ENCODE measurements at regions not wholly inside any gene's neighbourhood (a gene's known extent, or its start where the extent isn't known, plus 50 kb on each side); places are given as distances from the start of the nearest gene placed in this dataset.

DNA sequence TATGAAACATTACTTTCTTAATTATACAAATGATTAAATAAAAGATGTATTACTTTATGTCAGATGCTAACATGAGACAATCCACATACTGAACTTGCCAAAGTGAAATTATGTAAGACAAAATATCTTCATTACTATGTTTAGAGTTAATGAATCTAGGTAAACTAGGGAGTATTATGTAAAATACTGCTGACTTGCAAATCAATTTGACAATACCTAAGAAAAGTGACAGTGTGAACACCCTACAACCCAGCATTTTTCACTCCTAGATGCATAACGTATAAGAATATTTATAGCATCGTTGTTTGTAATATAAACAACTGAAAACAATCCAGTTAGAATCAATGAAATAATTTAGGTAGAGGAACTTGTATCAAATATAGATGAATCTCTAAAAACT is 546.3 kb downstream of the MAGEB5 start:
- no peaks in the 10 kb centered on the region for H3K79me2 ChIP-seq (ENCODE audit: control insufficient read depth, insufficient read depth, low read length)
- H3K4me1 ChIP-seq (ENCODE audit: control insufficient read depth, insufficient read depth, low read length): no peaks in the 10 kb centered on the region
- in situ Hi-C loops (cut with MboI): no loop called here
- TF ChIP-seq, protein P1, sequence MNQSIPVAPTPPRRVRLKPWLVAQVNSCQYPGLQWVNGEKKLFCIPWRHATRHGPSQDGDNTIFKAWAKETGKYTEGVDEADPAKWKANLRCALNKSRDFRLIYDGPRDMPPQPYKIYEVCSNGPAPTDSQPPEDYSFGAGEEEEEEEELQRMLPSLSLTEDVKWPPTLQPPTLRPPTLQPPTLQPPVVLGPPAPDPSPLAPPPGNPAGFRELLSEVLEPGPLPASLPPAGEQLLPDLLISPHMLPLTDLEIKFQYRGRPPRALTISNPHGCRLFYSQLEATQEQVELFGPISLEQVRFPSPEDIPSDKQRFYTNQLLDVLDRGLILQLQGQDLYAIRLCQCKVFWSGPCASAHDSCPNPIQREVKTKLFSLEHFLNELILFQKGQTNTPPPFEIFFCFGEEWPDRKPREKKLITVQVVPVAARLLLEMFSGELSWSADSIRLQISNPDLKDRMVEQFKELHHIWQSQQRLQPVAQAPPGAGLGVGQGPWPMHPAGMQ (IDR thresholded peaks at IDR 0.05; ENCODE audit: borderline replicate concordance): no peak
- TF ChIP-seq TAF1 (IDR thresholded peaks at IDR 0.05; ENCODE audit: borderline replicate concordance, low read depth, low read length) (no peak), IRF4 (IDR thresholded peaks at IDR 0.05; ENCODE audit: low read depth, low read length) (no peak), SUZ12 (IDR thresholded peaks at IDR 0.05; ENCODE audit: unreplicated experiment) (no peak), SUPT20H (IDR thresholded peaks at IDR 0.05; ENCODE audit: borderline replicate concordance, control insufficient read depth, low read depth, low read length) (no peak), ZNF622 (IDR thresholded peaks at IDR 0.05) (no peak), HDAC6 (IDR thresholded peaks at IDR 0.05; ENCODE audit: unreplicated experiment) (no peak), ZNF207 (IDR thresholded peaks at IDR 0.05; ENCODE audit: borderline replicate concordance) (no peak), SMC3 (IDR thresholded peaks at IDR 0.05; ENCODE audit: borderline replicate concordance, low read length) (no peak), POU2F2 (IDR thresholded peaks at IDR 0.05; ENCODE audit: borderline replicate concordance, low read depth, low read length) (no peak), SPI1 (IDR thresholded peaks at IDR 0.05; ENCODE audit: borderline replicate concordance, insufficient read depth, low read depth, low read length) (no peak), REST (IDR thresholded peaks at IDR 0.05; ENCODE audit: low read depth, low read length) (no peak), FOS (IDR thresholded peaks at IDR 0.05; ENCODE audit: borderline replicate concordance, extremely low read depth, insufficient read length) (no peak), IKZF2 (IDR thresholded peaks at IDR 0.05) (no peak), CHD1 (IDR thresholded peaks at IDR 0.05; ENCODE audit: low read depth, low read length) (no peak), TCF7 (IDR thresholded peaks at IDR 0.05; ENCODE audit: borderline replicate concordance) (no peak), NR2C2 (IDR thresholded peaks at IDR 0.05; ENCODE audit: borderline replicate concordance, control insufficient read depth, insufficient read length, low read depth) (no peak), KDM1A (IDR thresholded peaks at IDR 0.05; ENCODE audit: borderline replicate concordance) (no peak)
- TF ChIP-seq, protein P2, sequence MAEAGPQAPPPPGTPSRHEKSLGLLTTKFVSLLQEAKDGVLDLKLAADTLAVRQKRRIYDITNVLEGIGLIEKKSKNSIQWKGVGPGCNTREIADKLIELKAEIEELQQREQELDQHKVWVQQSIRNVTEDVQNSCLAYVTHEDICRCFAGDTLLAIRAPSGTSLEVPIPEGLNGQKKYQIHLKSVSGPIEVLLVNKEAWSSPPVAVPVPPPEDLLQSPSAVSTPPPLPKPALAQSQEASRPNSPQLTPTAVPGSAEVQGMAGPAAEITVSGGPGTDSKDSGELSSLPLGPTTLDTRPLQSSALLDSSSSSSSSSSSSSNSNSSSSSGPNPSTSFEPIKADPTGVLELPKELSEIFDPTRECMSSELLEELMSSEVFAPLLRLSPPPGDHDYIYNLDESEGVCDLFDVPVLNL (IDR thresholded peaks at IDR 0.05; ENCODE audit: low read depth, low read length): no peak
- ChIA-PET POLR2A (no interaction called here), RAD21 (ENCODE audit: unreplicated experiment) (no interaction called here), SMC1A (ENCODE audit: uncharacterized antibody, unreplicated experiment) (no interaction called here), CTCF (no interaction called here)
- H3K9me3 ChIP-seq (replicated peaks; ENCODE audit: control insufficient read depth, insufficient read depth, low read length): no peaks in the 10 kb centered on the region
- DNase-seq (ENCODE audit: low read depth, low spot score) (no peak), ATAC-seq (no peak), FAIRE-seq (no peak)
- no peak overlapping the region for H3K27ac ChIP-seq (ENCODE audit: control insufficient read depth, insufficient read depth)
- no peaks in the 10 kb centered on the region for H4K20me1 ChIP-seq (ENCODE audit: control insufficient read depth, insufficient read depth)
- H3K27me3 ChIP-seq (replicated peaks in 1 of 2; ENCODE audit: control insufficient read depth in 2 of 2, insufficient read depth in 2 of 2, low read length in 1 of 2): no peaks in the 10 kb centered on the region
- BruUV-seq (replicated peaks): no TSS peak
- no peak overlapping the region for H3K4me2 ChIP-seq (ENCODE audit: control insufficient read depth, insufficient read depth)
- no peak overlapping the region for H3K4me3 ChIP-seq
- H3K9ac ChIP-seq (ENCODE audit: control insufficient read depth, insufficient read depth, low read length): no peak overlapping the region
- H2AFZ ChIP-seq (ENCODE audit: control insufficient read depth, low read depth, low read length): no peak overlapping the region
- WGBS (ENCODE audit: insufficient coverage, insufficient replicate concordance, low lambda C conversion rate, missing lambda C conversion rate): 26% methylated on average over 2 of the region's 2 CpGs
- intact Hi-C loops (cut with micrococcal nuclease; ENCODE audit: unreplicated experiment): no loop called here
- no peaks in the 10 kb centered on the region for H3K36me3 ChIP-seq (ENCODE audit: control insufficient read depth in 2 of 2, insufficient read depth in 2 of 2, low read length in 1 of 2)

All from GM12878 (cell line).